Central memory CD8-positive, alpha-beta T cell (primary cell): ENCODE measurements at regions not wholly inside any gene's neighbourhood (a gene's known extent, or its start where the extent isn't known, plus 50 kb on each side); places are given as distances from the start of the nearest gene placed in this dataset.
"Not testable (repeated sequence)": the region's sequence is repeated elsewhere in the genome, so short reads cannot be mapped to it uniquely, and the experiment has no call there.

Experiments
- ATAC-seq: fragments of 150-1000 bp; cut with Tn5 transposase; replicated peaks from 2 replicates; pipeline ENCODE4 v1.10.0; 2022; ENCODE audit warnings: mild to moderate bottlenecking, moderate FRiP score, moderate number of reproducible peaks; ENCODE audit not compliant: poor library complexity, severe bottlenecking; ENCODE audit errors: extremely low read depth
- DNase-seq, 2 donors: peaks; one replicate each; pipeline ENCODE4 v3.0.0; 2021; ENCODE audit warnings: low spot score in 2 of 2
- H3K27ac Mint-ChIP-seq: one replicate; pipeline ENCODE4 v1.8.0; 2022; ENCODE audit warnings: low read depth, mild to moderate bottlenecking, moderate library complexity, mixed read lengths
- H3K27me3 Mint-ChIP-seq: one replicate; pipeline ENCODE4 v1.8.0; 2022; ENCODE audit warnings: mixed read lengths
- H3K36me3 Mint-ChIP-seq: one replicate; pipeline ENCODE4 v1.8.0; 2022; ENCODE audit warnings: mild to moderate bottlenecking, moderate library complexity, mixed read lengths; ENCODE audit not compliant: insufficient read depth
- H3K4me1 Mint-ChIP-seq: one replicate; pipeline ENCODE4 v1.8.0; 2022; ENCODE audit warnings: mixed read lengths
- H3K4me3 Mint-ChIP-seq: one replicate; pipeline ENCODE4 v1.8.0; 2022; ENCODE audit warnings: mild to moderate bottlenecking, moderate library complexity, mixed read lengths
- H3K9me3 Mint-ChIP-seq: one replicate; pipeline ENCODE4 v1.8.0; 2022; ENCODE audit warnings: mixed read lengths

- Mint-ChIP-seq H3K4me1 (no peaks in the 10 kb centered on the region), H3K4me3 (no peak overlapping the region), H3K36me3 (peaks cover 1% of the 10 kb centered on the region), H3K27me3 (peaks cover 10% of the 10 kb centered on the region), H3K9me3 (peaks cover 19% of the 10 kb centered on the region), H3K27ac (no peak overlapping the region)
- ATAC-seq = no peak
- DNase-seq = no peak
Measured at GRCh38 chr1:214767221-214767620, 164.2 kb downstream of the CENPF start.

GRCh38 chr1:214769666-214770065 lies 166.7 kb downstream of the CENPF start:
- not testable (repeated sequence) for H3K4me3 Mint-ChIP-seq, H3K27ac Mint-ChIP-seq, DNase-seq, H3K4me1 Mint-ChIP-seq, ATAC-seq, H3K36me3 Mint-ChIP-seq, H3K9me3 Mint-ChIP-seq, H3K27me3 Mint-ChIP-seq

GRCh38 chr1:214777364-214777763 lies 174.4 kb downstream of the CENPF start:
- H3K4me3 Mint-ChIP-seq = no peak overlapping the region
- DNase-seq (no peak), ATAC-seq (no peak)
- no peaks in the 10 kb centered on the region for H3K9me3 Mint-ChIP-seq
- H3K27ac Mint-ChIP-seq = no peak overlapping the region
- H3K4me1 Mint-ChIP-seq = no peaks in the 10 kb centered on the region
- no peaks in the 10 kb centered on the region for H3K27me3 Mint-ChIP-seq
- peaks cover 3% of the 10 kb centered on the region for H3K36me3 Mint-ChIP-seq

- no peak for ATAC-seq
- Mint-ChIP-seq H3K9me3 (peaks cover 11% of the 10 kb centered on the region), H3K36me3 (no peaks in the 10 kb centered on the region), H3K4me3 (no peak overlapping the region), H3K27ac (no peak overlapping the region), H3K4me1 (no peaks in the 10 kb centered on the region), H3K27me3 (no peaks in the 10 kb centered on the region)
- DNase-seq = no peak
Measured at GRCh38 chr1:214791961-214792360, 189.0 kb downstream of the CENPF start.

- DNase-seq (no peak), ATAC-seq (no peak)
- Mint-ChIP-seq H3K9me3 (peaks cover 11% of the 10 kb centered on the region), H3K27me3 (no peaks in the 10 kb centered on the region), H3K4me3 (no peak overlapping the region), H3K36me3 (no peaks in the 10 kb centered on the region), H3K27ac (no peak overlapping the region), H3K4me1 (no peaks in the 10 kb centered on the region)
Measured at GRCh38 chr1:214792527-214793186, 189.7 kb downstream of the CENPF start.

DNA sequence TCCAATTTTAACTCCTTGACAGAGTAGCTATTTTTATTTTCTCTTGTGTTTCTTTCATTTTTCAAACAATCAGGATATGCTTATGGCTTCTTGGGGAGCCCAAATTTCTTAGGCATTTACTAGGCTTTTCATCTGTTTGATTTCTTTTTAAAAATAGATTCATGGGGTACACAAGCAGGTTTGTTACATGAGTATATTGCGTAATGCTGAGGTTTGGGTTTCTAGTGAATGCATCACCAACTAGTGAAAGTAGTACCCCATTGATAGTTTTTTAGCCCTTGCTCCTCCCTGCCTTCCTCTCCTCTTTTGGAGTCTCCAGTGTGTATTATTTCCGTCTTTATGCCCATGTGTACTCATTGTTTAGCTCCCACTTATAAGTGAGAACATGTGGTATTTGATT lies 190.7 kb downstream of the CENPF start:
- Mint-ChIP-seq H3K36me3 (no peaks in the 10 kb centered on the region), H3K9me3 (peaks cover 5% of the 10 kb centered on the region), H3K27me3 (no peaks in the 10 kb centered on the region), H3K4me1 (no peaks in the 10 kb centered on the region), H3K4me3 (no peak overlapping the region), H3K27ac (no peak overlapping the region)
- no peak for ATAC-seq
- no peak for DNase-seq

DNA sequence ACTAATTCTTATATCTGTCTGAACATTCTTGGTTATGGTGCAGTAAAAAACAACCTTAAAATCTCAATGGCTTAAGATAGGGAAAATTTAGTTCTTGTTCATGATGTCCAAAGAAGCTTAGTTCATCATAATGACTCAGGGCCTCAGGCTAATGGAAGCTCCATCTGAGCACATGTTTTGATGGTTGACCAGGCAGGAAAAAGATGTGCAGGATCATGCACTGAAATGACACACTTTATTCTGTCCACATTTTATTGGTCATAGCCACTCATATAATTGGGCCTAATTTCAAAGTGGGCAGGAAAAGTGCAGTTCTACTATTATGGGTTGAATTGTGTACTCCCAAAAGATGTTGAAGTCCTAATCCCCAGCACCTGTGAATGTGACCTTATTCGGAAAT lies 198.2 kb downstream of the CENPF start:
- Mint-ChIP-seq H3K4me1 (no peaks in the 10 kb centered on the region), H3K27ac (no peak overlapping the region), H3K4me3 (no peak overlapping the region), H3K27me3 (no peaks in the 10 kb centered on the region), H3K36me3 (no peaks in the 10 kb centered on the region), H3K9me3 (peaks cover 11% of the 10 kb centered on the region)
- no peak for DNase-seq
- no peak for ATAC-seq

- Mint-ChIP-seq H3K36me3 (peaks cover 2% of the 10 kb centered on the region), H3K4me3 (no peak overlapping the region), H3K27ac (no peak overlapping the region), H3K27me3 (no peaks in the 10 kb centered on the region), H3K4me1 (no peaks in the 10 kb centered on the region), H3K9me3 (peaks cover 20% of the 10 kb centered on the region)
- no peak for DNase-seq
- no peak for ATAC-seq
Measured at GRCh38 chr1:214808845-214809460, 206.0 kb downstream of the CENPF start.

DNA sequence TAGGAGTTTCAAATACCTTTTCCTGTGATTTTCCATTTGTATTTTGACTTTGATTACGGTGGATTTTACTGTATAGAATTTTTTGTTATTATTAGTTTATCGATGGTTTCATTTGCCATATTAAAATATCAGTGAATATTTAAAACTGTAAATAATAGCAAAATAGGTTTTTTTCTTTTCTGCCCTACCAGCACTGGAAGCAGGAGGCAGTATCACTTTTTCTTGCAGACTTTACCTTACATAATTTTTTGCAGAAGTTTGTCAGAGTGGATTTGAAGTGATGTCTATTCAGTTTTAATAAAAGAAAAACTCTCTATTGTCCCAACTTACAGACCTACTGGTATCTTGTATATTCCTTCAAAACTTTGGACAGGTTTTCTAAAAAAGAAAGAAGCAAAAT lies 213.6 kb downstream of the CENPF start:
- DNase-seq = no peak
- Mint-ChIP-seq H3K9me3 (peaks cover 7% of the 10 kb centered on the region), H3K27me3 (no peaks in the 10 kb centered on the region), H3K4me1 (no peaks in the 10 kb centered on the region), H3K36me3 (peaks cover 4% of the 10 kb centered on the region), H3K4me3 (no peak overlapping the region), H3K27ac (no peak overlapping the region)
- no peak for ATAC-seq

DNA sequence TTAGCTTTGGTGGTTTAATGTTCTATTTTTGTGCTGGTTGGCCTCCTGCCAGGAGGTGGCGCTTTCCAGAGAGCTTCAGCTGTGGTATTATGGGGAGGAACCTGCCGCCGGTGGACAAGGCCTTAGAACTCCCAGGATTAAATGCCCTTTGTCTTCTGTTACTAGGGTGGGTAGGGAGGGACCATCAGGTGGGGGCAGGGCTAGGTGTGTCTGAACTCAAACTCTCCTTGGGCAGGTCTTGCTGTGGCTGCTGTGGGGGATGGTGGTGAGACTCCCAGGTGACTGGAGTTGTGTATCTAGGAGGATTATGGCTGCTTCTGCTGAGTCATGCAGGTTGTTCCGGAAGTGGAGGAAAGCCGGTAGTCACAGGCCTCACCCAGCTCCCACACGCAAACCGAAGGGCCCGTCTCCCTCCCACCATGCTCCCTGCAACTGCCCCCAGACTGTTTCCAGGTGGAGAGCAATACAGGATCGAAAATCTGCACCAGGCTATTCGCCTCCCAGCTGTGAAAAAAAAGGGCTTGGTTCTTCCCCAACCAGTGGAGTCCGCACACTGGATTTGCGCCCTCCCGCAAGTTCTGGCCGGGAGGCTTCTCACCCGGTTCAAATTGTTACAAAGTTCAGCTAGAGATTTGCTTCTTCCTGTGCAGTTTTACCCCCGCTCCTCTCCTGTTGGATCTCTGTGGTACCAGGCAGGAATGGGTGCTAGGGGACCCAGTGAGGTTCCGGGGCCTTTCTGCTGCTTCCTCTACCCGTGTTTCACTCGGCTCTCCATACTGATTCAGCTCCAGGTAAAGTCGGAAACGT lies 220.5 kb downstream of the CENPF start:
- Mint-ChIP-seq H3K4me3 (no peak overlapping the region), H3K27me3 (no peaks in the 10 kb centered on the region), H3K36me3 (peaks cover 3% of the 10 kb centered on the region), H3K9me3 (peaks cover 5% of the 10 kb centered on the region), H3K4me1 (no peaks in the 10 kb centered on the region), H3K27ac (no peak overlapping the region)
- DNase-seq (no peak), ATAC-seq (no peak)

DNA sequence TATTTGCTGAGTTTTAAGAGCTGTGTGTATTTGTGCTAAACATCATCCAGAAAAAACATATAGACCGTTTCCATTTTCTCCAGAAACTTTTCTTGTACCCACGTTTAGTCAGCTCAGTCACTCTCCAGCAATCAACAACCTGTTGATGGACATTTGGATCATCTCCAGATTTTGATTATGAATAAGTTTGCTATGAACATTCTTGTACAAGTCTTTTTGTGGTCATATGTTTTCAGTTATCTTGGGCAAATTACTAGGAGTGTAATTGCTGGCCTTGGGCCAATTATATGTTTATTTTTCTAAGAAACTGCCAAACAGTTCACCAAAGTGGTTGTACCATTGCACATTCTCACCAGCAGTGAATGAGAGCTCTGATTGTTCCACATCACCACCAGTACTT lies 221.8 kb downstream of the CENPF start:
- ATAC-seq (no peak), DNase-seq (no peak)

GRCh38 chr1:214826619-214827018 lies 223.6 kb downstream of the CENPF start:
- ATAC-seq (no peak), DNase-seq (no peak)
- H3K27me3 Mint-ChIP-seq = no peaks in the 10 kb centered on the region
- peaks cover 2% of the 10 kb centered on the region for H3K36me3 Mint-ChIP-seq
- no peak overlapping the region for H3K4me3 Mint-ChIP-seq
- H3K9me3 Mint-ChIP-seq = no peaks in the 10 kb centered on the region
- no peaks in the 10 kb centered on the region for H3K4me1 Mint-ChIP-seq
- H3K27ac Mint-ChIP-seq = no peak overlapping the region

More for the DNA sequence above, 221.8 kb downstream of the CENPF start:
- no peak overlapping the region for H3K4me3 Mint-ChIP-seq
- peaks cover 3% of the 10 kb centered on the region for H3K36me3 Mint-ChIP-seq
- H3K4me1 Mint-ChIP-seq = no peaks in the 10 kb centered on the region
- no peak overlapping the region for H3K27ac Mint-ChIP-seq
- no peaks in the 10 kb centered on the region for H3K27me3 Mint-ChIP-seq
- H3K9me3 Mint-ChIP-seq = no peaks in the 10 kb centered on the region

GRCh38 chr1:214827883-214828282 lies 224.9 kb downstream of the CENPF start:
- ATAC-seq (no peak), DNase-seq (no peak)
- Mint-ChIP-seq H3K27ac (no peak overlapping the region), H3K27me3 (no peaks in the 10 kb centered on the region), H3K36me3 (peaks cover 2% of the 10 kb centered on the region), H3K4me1 (no peaks in the 10 kb centered on the region), H3K9me3 (no peaks in the 10 kb centered on the region), H3K4me3 (no peak overlapping the region)
